ENCODE measurements at regions not wholly inside any gene's neighbourhood (a gene's known extent, or its start where the extent isn't known, plus 50 kb on each side); places are given as distances from the start of the nearest gene placed in this dataset.

DNA sequence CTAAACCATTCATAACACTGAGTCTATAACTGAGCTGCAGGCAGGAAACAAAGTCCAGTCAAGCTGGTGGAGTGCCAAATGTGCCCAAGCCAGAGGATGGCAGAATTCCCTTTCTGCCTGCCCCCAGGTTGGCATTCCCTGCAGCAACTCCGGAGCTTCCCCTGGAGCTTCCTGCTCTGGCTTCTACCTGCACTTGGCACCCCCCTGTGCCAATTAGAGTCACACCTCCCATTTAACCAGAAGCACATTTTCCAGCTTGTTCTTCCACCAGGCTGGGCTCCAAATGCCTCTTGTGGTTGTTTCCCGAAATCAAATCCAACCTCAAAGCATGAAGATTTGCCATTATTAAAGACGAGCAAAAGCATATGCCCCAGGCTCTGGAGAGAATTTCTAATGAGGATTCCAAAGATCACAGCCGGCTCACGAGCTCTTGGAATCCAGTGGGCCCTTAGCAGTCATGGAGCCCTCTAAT is 294.5 kb downstream of the RRAGC start:
- Histone ChIP-seq H3K9me3 (ENCODE audit: control insufficient read depth, low read depth, low read length) (no peaks in the 10 kb centered on the region), H2AFZ (ENCODE audit: low read length) (no peak overlapping the region), H2BK20ac (ENCODE audit: low read depth, low read length, poor library complexity, severe bottlenecking) (no peak overlapping the region), H3K27ac (ENCODE audit: insufficient read length, low read depth, low read length) (no peak overlapping the region), H3K23ac (ENCODE audit: insufficient read length, low read depth, low read length) (no peak overlapping the region), H4K8ac (replicated peaks; ENCODE audit: insufficient read length, low read depth, low read length) (no peak overlapping the region), H3T11ph (ENCODE audit: low read length) (no peak overlapping the region), H2AK5ac (ENCODE audit: insufficient read length, low read length) (no peak overlapping the region), H2BK5ac (ENCODE audit: insufficient read length, low read length) (no peak overlapping the region), H3K18ac (ENCODE audit: insufficient read length, low read depth, low read length) (no peak overlapping the region), H4K91ac (ENCODE audit: insufficient read length, low read depth, low read length) (no peak overlapping the region), H4K5ac (ENCODE audit: insufficient read length, low read depth, low read length) (no peak overlapping the region), H3K4ac (ENCODE audit: low read depth, low read length) (no peak overlapping the region), H3K27me3 (ENCODE audit: insufficient read depth, low read length) (no peaks in the 10 kb centered on the region), H3K23me2 (ENCODE audit: insufficient read length, low read depth, low read length, poor library complexity, severe bottlenecking) (no peaks in the 10 kb centered on the region), H3K79me1 (ENCODE audit: insufficient read depth, low read depth, low read length, poor library complexity, severe bottlenecking) (no peaks in the 10 kb centered on the region), H4K20me1 (ENCODE audit: control insufficient read depth, insufficient read depth, insufficient read length) (no peaks in the 10 kb centered on the region), H2BK120ac (ENCODE audit: low read depth, low read length, poor library complexity, severe bottlenecking) (no peak overlapping the region), H3K79me2 (ENCODE audit: insufficient read depth, low read length) (no peaks in the 10 kb centered on the region), H3K14ac (ENCODE audit: insufficient read depth, low read length) (no peak overlapping the region), H2BK12ac (ENCODE audit: insufficient read length, low read depth, low read length) (no peak overlapping the region), H3K9ac (ENCODE audit: extremely low read depth, insufficient read length, low read length) (no peak overlapping the region), H3K56ac (ENCODE audit: insufficient read length, low read depth, low read length) (no peak overlapping the region), H2BK15ac (ENCODE audit: low read depth, low read length) (no peak overlapping the region), H3K4me1 (ENCODE audit: insufficient read depth, low read length) (no peaks in the 10 kb centered on the region), H3K4me2 (ENCODE audit: insufficient read depth, insufficient read length, low read length) (no peak overlapping the region)
- TF ChIP-seq, protein P1, sequence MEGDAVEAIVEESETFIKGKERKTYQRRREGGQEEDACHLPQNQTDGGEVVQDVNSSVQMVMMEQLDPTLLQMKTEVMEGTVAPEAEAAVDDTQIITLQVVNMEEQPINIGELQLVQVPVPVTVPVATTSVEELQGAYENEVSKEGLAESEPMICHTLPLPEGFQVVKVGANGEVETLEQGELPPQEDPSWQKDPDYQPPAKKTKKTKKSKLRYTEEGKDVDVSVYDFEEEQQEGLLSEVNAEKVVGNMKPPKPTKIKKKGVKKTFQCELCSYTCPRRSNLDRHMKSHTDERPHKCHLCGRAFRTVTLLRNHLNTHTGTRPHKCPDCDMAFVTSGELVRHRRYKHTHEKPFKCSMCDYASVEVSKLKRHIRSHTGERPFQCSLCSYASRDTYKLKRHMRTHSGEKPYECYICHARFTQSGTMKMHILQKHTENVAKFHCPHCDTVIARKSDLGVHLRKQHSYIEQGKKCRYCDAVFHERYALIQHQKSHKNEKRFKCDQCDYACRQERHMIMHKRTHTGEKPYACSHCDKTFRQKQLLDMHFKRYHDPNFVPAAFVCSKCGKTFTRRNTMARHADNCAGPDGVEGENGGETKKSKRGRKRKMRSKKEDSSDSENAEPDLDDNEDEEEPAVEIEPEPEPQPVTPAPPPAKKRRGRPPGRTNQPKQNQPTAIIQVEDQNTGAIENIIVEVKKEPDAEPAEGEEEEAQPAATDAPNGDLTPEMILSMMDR (conservative IDR thresholded peaks at IDR 0.05): no peak
- no peak overlapping the region for H3K4me3 Mint-ChIP-seq
- H3K27ac Mint-ChIP-seq: no peak overlapping the region
- H3K27me3 Mint-ChIP-seq (ENCODE audit: low read depth): peaks cover 5% of the 10 kb centered on the region
- H3K4me1 Mint-ChIP-seq: peaks cover 0 to 13% of the 10 kb centered on the region in 2 experiments; a peak in 2 of 4 replicates
- DNase-seq: no peak
- no peaks in the 10 kb centered on the region for H3K36me3 Mint-ChIP-seq (ENCODE audit: insufficient read depth in 1 of 3, low read depth in 3 of 3)
- no peaks in the 10 kb centered on the region for H3K9me3 Mint-ChIP-seq
- no CpG with 5 or more reads among the region's 5 CpGs for WGBS (ENCODE audit: extremely low coverage, insufficient read length, low lambda C conversion rate)

Data from H9 (cell line).